Fibroblast of skin of right quadriceps (primary cell): ENCODE measurements at regions not wholly inside any gene's neighbourhood (a gene's known extent, or its start where the extent isn't known, plus 50 kb on each side); places are given as distances from the start of the nearest gene placed in this dataset.

Experiments
- DNase-seq: peaks from one replicate; pipeline ENCODE4 v3.0.0-alpha.2; 2013

GRCh38 chr3:16708285-16708684 is 103.1 kb upstream of the DAZL start:
- DNase-seq, result no peak

GRCh38 chr3:16711691-16712090 is 106.5 kb upstream of the DAZL start:
- peak; percentile 16 for DNase-seq

GRCh38 chr3:16715281-16715680 is 110.1 kb upstream of the DAZL start:
- no peak for DNase-seq

GRCh38 chr3:16719426-16719825 is 114.2 kb upstream of the DAZL start:
- DNase-seq, result no peak

GRCh38 chr3:16720367-16720940 is 115.2 kb upstream of the DAZL start:
- no peak for DNase-seq

- DNase-seq, result no peak
Observed at GRCh38 chr3:16721494-16721893, 116.3 kb upstream of the DAZL start.

- peak; percentile 35 for DNase-seq
Observed at GRCh38 chr3:16723978-16724377, 118.8 kb upstream of the DAZL start.

GRCh38 chr3:16724487-16724886 is 119.3 kb upstream of the DAZL start:
- DNase-seq, result no peak

GRCh38 chr3:16725972-16726371 is 120.7 kb upstream of the DAZL start:
- no peak for DNase-seq

GRCh38 chr3:16728770-16729745 is 123.8 kb upstream of the DAZL start:
- DNase-seq, result peak; percentile 88

- peak; percentile 32 for DNase-seq
Observed at GRCh38 chr3:16738451-16738850, 133.2 kb upstream of the DAZL start.

GRCh38 chr3:16739541-16740105 is 134.4 kb upstream of the DAZL start:
- peak; percentile 92 for DNase-seq

GRCh38 chr3:16740515-16740914 is 135.3 kb upstream of the DAZL start:
- peak; percentile 24 for DNase-seq

GRCh38 chr3:16741103-16741758 is 136.0 kb upstream of the DAZL start:
- peak; percentile 96 for DNase-seq

GRCh38 chr3:16741890-16742289 is 136.7 kb upstream of the DAZL start:
- peak; percentile 78 for DNase-seq

GRCh38 chr3:16743276-16743675 is 138.1 kb upstream of the DAZL start:
- DNase-seq, result peak; percentile 36

GRCh38 chr3:16759227-16759903 is 125.4 kb upstream of the PLCL2 start:
- DNase-seq, result no peak

GRCh38 chr3:16761571-16761970 is 123.2 kb upstream of the PLCL2 start:
- peak; percentile 87 for DNase-seq

- no peak for DNase-seq
Observed at GRCh38 chr3:16765661-16766060, 119.1 kb upstream of the PLCL2 start.

- no peak for DNase-seq
Observed at GRCh38 chr3:16767006-16767405, 117.7 kb upstream of the PLCL2 start.

- DNase-seq, result no peak
Observed at GRCh38 chr3:16768014-16768413, 116.7 kb upstream of the PLCL2 start.

- peak; percentile 77 for DNase-seq
Observed at GRCh38 chr3:16768956-16769355, 115.8 kb upstream of the PLCL2 start.

GRCh38 chr3:16769525-16769924 is 115.2 kb upstream of the PLCL2 start:
- no peak for DNase-seq
